AG10803 (cell line): ENCODE measurements at regions not wholly inside any gene's neighbourhood (a gene's known extent, or its start where the extent isn't known, plus 50 kb on each side); places are given as distances from the start of the nearest gene placed in this dataset.
A peak's percentile ranks its signal among the peaks of the same experiment; 100 is the strongest.

Source experiments
- DNase-seq: peaks from one replicate; pipeline ENCODE4 v3.0.0; 2010; ENCODE audit warnings: low read depth
- H3K4me3 ChIP-seq: 2 replicates; pipeline ENCODE4 v1.5.1; 2011; ENCODE audit warnings: mild to moderate bottlenecking, low read length, control low read depth
- CTCF ChIP-seq: conservative IDR thresholded peaks from 2 replicates; pipeline ENCODE4 v1.5.1; 2011; ENCODE audit warnings: mild to moderate bottlenecking, low read length, control low read depth, inconsistent platforms

- DNase-seq = no peak
- H3K4me3 ChIP-seq = no peak overlapping the region
- TF ChIP-seq CTCF = no peak
Measured at GRCh38 chr21:27292229-27292628, 325.3 kb upstream of the ADAMTS5 start.

GRCh38 chr21:27291006-27291405, 324.1 kb upstream of the ADAMTS5 start:
- DNase-seq = peak; percentile 27
- TF ChIP-seq CTCF = no peak
- no peak overlapping the region for H3K4me3 ChIP-seq

GRCh38 chr21:27290028-27290427, 323.1 kb upstream of the ADAMTS5 start:
- H3K4me3 ChIP-seq = no peak overlapping the region
- TF ChIP-seq CTCF = no peak
- DNase-seq = no peak

- DNase-seq = no peak
- no peak for TF ChIP-seq CTCF
- H3K4me3 ChIP-seq = no peak overlapping the region
Measured at GRCh38 chr21:27286760-27287159, 319.9 kb upstream of the ADAMTS5 start.

GRCh38 chr21:27277110-27277509, 310.2 kb upstream of the ADAMTS5 start:
- DNase-seq = peak; percentile 73
- no peak for TF ChIP-seq CTCF
- no peak overlapping the region for H3K4me3 ChIP-seq

GRCh38 chr21:27275294-27275927, 308.5 kb upstream of the ADAMTS5 start:
- TF ChIP-seq CTCF = no peak
- DNase-seq = peak; percentile 91
- no peak overlapping the region for H3K4me3 ChIP-seq

GRCh38 chr21:27269644-27270043, 302.8 kb upstream of the ADAMTS5 start:
- no peak overlapping the region for H3K4me3 ChIP-seq
- TF ChIP-seq CTCF = no peak
- DNase-seq = peak; percentile 93
